Activated CD4-positive, alpha-beta T cell treated with anti-CD3 and anti-CD28 coated beads for 48 hours (primary cell): ENCODE measurements at regions not wholly inside any gene's neighbourhood (a gene's known extent, or its start where the extent isn't known, plus 50 kb on each side); places are given as distances from the start of the nearest gene placed in this dataset.
"Not testable (repeated sequence)": the region's sequence is repeated elsewhere in the genome, so short reads cannot be mapped to it uniquely, and the experiment has no call there.

Source experiments
- DNase-seq: peaks from one replicate; pipeline ENCODE4 v3.0.0-alpha.2; 2020

- no peak for DNase-seq
These were observed 124.6 kb upstream of the CDK13 start for GRCh38 chr7:39825401-39825980.

- no peak for DNase-seq
These were observed 123.9 kb upstream of the CDK13 start for GRCh38 chr7:39826166-39826565.

GRCh38 chr7:39827571-39827970, 122.5 kb upstream of the CDK13 start:
- no peak for DNase-seq

- no peak for DNase-seq
These were observed 121.0 kb upstream of the CDK13 start for GRCh38 chr7:39829028-39829427.

- DNase-seq: no peak
These were observed 117.5 kb upstream of the CDK13 start for GRCh38 chr7:39832519-39833085.

- peak; percentile 72 for DNase-seq
These were observed 116.8 kb upstream of the CDK13 start for GRCh38 chr7:39833180-39833799.

- DNase-seq: not testable (repeated sequence)
These were observed 116.0 kb upstream of the CDK13 start for GRCh38 chr7:39833865-39834634.

GRCh38 chr7:39838326-39838725, 111.7 kb upstream of the CDK13 start:
- no peak for DNase-seq

GRCh38 chr7:39845006-39845405, 105.0 kb upstream of the CDK13 start:
- DNase-seq: no peak

GRCh38 chr7:39847227-39847626, 102.8 kb upstream of the CDK13 start:
- DNase-seq: no peak

- DNase-seq: no peak
These were observed 98.5 kb upstream of the CDK13 start for GRCh38 chr7:39851466-39852045.

- DNase-seq: not testable (repeated sequence)
These were observed 95.3 kb upstream of the CDK13 start for GRCh38 chr7:39854616-39855324.

GRCh38 chr7:39855325-39855674, 94.8 kb upstream of the CDK13 start:
- DNase-seq: no peak

- peak; percentile 5 for DNase-seq
These were observed 86.3 kb upstream of the CDK13 start for GRCh38 chr7:39863675-39864322.

GRCh38 chr7:39869888-39870522, 80.1 kb upstream of the CDK13 start:
- not testable (repeated sequence) for DNase-seq

- not testable (repeated sequence) for DNase-seq
These were observed 78.4 kb upstream of the CDK13 start for GRCh38 chr7:39871610-39872009.

- no peak for DNase-seq
These were observed 69.5 kb upstream of the CDK13 start for GRCh38 chr7:39880556-39880955.

- no peak for DNase-seq
These were observed 67.8 kb upstream of the CDK13 start for GRCh38 chr7:39882148-39882784.

GRCh38 chr7:39883812-39884390, 66.2 kb upstream of the CDK13 start:
- DNase-seq: no peak

- no peak for DNase-seq
These were observed 61.7 kb upstream of the CDK13 start for GRCh38 chr7:39888171-39888853.
